PFSK-1 (cell line): ENCODE measurements at regions not wholly inside any gene's neighbourhood (a gene's known extent, or its start where the extent isn't known, plus 50 kb on each side); places are given as distances from the start of the nearest gene placed in this dataset.

Experiments used
- POLR2AphosphoS5 ChIP-seq: IDR thresholded peaks from 2 replicates; pipeline ENCODE4 v1.6.1; 2012; ENCODE audit warnings: low read depth, mild to moderate bottlenecking, control low read depth, low read length, moderate library complexity
- REST ChIP-seq, 2 experiments: IDR thresholded peaks; 2 replicates each; pipeline versions ENCODE4 v1.6.1 to v1.8.0; 2011 to 2012; ENCODE audit warnings: low read depth in 2 of 2, low read length in 2 of 2, control low read depth in 1 of 2, inconsistent platforms in 1 of 2, mild to moderate bottlenecking in 1 of 2, moderate library complexity in 1 of 2; ENCODE audit not compliant: insufficient read depth in 1 of 2
- SIN3A ChIP-seq: IDR thresholded peaks from 2 replicates; pipeline ENCODE4 v1.6.1; 2012; ENCODE audit warnings: mild to moderate bottlenecking, low read length, moderate library complexity, borderline replicate concordance; ENCODE audit not compliant: insufficient read depth
- TAF1 ChIP-seq: IDR thresholded peaks from 2 replicates; pipeline ENCODE4 v1.6.1; 2012; ENCODE audit warnings: low read length, control low read depth, borderline replicate concordance; ENCODE audit not compliant: insufficient read depth

- TF ChIP-seq POLR2AphosphoS5 (no peak), TAF1 (no peak), REST (IDR thresholded peaks at IDR 0.05; ENCODE audit: insufficient read depth in 1 of 2, low read depth in 2 of 2, low read length in 2 of 2) (no peak), SIN3A (no peak)
Observed at GRCh38 chr3:31242026-31242960, 290.4 kb upstream of the STT3B start.
